ENCODE measurements at regions not wholly inside any gene's neighbourhood (a gene's known extent, or its start where the extent isn't known, plus 50 kb on each side); places are given as distances from the start of the nearest gene placed in this dataset.

DNA sequence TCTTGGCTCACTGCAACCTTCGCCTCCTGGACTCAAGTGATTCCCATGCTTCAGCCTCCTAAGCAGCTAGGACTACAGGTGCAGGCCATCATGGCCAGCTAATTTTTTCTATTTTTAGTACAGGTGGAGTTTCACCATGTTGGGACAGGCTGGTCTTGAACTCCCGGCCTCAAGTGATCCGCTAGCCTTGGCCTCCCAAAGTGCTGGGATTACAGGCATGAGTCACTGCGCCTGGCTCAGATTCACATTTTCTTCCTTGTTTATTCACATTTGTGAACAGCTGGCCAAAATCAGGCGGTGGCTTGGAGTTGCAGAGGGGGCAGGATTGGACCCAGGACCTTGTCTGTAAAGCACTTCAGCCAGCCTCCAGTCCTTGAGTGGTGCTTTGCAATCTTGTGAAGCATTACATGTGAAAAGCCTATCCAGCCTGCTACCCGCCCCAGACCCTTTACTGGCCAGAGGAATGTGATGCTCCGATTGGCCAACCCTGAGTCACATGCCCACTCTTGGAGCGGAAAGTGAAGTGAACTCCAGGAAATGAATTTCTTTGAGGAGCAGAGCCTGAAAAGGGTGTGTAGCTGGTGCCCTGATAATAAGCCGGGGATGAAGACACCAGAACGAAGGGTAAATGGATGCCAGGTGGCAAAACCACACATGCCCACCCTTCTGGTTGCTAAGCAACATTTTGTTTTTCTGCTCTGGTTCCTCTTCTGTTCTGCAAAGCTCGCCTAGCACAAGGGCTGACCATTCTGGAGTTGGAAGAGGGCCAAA is 62.6 kb upstream of the PTPRJ start:
- no peak overlapping the region for H3K4me3 ChIP-seq (ENCODE audit: low read depth, low read length)
- peak; percentile 73 for DNase-seq (ENCODE audit: low read depth)
- TF ChIP-seq, protein P1, sequence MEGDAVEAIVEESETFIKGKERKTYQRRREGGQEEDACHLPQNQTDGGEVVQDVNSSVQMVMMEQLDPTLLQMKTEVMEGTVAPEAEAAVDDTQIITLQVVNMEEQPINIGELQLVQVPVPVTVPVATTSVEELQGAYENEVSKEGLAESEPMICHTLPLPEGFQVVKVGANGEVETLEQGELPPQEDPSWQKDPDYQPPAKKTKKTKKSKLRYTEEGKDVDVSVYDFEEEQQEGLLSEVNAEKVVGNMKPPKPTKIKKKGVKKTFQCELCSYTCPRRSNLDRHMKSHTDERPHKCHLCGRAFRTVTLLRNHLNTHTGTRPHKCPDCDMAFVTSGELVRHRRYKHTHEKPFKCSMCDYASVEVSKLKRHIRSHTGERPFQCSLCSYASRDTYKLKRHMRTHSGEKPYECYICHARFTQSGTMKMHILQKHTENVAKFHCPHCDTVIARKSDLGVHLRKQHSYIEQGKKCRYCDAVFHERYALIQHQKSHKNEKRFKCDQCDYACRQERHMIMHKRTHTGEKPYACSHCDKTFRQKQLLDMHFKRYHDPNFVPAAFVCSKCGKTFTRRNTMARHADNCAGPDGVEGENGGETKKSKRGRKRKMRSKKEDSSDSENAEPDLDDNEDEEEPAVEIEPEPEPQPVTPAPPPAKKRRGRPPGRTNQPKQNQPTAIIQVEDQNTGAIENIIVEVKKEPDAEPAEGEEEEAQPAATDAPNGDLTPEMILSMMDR (IDR thresholded peaks at IDR 0.05; ENCODE audit: low read depth, low read length) = no peak
- TF ChIP-seq MYC (IDR thresholded peaks at IDR 0.05; ENCODE audit: low read depth, low read length) (0 out of 2 replicates have a peak, but pooled peaks have one; percentile 11), POLR2A (IDR thresholded peaks at IDR 0.05; ENCODE audit: extremely low read depth, insufficient read length) (peak; percentile 36)
- TF ChIP-seq, protein P2, sequence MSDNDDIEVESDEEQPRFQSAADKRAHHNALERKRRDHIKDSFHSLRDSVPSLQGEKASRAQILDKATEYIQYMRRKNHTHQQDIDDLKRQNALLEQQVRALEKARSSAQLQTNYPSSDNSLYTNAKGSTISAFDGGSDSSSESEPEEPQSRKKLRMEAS (IDR thresholded peaks at IDR 0.05; ENCODE audit: low read depth, low read length) = peak; percentile 85

DNA sequence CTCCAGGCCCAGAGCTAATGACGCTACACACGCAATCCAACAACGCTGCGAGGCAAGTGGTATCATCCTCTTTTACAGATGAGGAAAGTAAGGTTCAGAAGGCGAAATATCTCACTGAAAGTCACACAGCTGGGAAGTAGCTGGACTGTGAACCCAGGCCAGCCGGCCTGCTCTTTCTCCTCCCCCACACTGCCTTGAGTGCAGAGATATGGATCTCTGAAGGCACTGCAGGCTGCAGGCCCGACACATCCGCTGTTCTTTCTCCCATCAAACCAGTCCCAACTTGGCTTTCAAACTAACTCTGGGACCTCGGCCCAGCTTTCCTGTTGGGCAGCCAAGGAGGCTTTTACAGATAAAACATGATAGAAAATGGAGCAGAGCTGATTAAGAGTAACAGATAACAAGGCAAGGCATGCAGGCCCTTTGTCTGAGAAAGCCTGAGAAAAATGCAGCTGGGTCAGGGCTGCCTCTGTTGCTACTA is 64.0 kb upstream of the PTPRJ start:
- TF ChIP-seq POLR2A (IDR thresholded peaks at IDR 0.05; ENCODE audit: extremely low read depth, insufficient read length) = no peak
- TF ChIP-seq, protein P2 (IDR thresholded peaks at IDR 0.05; ENCODE audit: low read depth, low read length) = no peak
- TF ChIP-seq, protein P1 (IDR thresholded peaks at IDR 0.05; ENCODE audit: low read depth, low read length) = no peak
- TF ChIP-seq MYC (IDR thresholded peaks at IDR 0.05; ENCODE audit: low read depth, low read length) = no peak
- no peak overlapping the region for H3K4me3 ChIP-seq (ENCODE audit: low read depth, low read length)
- DNase-seq (ENCODE audit: low read depth) = no peak

DNA sequence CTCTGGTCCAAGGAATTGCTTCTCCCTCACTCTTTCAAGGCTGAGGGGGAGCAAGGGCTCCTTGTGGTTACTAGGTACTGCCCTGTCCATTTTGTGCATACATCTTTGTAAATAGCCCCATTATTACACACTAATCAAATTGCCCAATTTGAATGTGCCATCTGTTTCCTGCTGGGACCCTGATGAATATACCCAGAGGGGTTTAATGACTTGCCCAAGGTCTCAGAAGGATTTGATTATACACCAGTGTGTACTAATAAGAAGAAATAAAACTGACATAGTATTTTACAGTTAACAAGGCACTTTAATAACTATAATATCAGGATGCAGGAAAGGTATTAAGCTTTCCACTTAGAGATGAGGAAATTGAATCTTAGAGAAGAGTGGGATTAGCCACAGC is 64.6 kb upstream of the PTPRJ start:
- H3K4me3 ChIP-seq (ENCODE audit: low read depth, low read length) = no peak overlapping the region
- no peak for DNase-seq (ENCODE audit: low read depth)

DNA sequence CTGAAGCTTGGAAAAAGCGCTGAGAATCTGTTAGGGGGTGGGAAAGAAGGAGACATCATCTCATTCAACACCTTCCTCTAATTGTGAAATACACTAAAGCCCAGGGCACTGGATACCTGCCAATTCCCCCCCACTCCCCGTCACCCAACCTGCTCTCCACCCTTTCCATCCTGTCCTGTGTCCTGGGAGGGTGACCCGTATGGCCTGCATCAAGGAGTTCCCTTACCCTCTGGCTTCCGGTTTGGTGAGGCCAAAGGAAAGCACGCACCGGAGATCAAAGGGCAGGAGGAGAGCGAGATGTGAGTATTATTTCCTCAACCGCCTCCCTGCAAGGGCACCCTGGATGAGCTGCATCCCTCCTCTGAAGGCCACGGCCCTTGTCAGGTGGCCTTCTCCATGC is 65.0 kb upstream of the PTPRJ start:
- H3K4me3 ChIP-seq (ENCODE audit: low read depth, low read length) = no peak overlapping the region
- DNase-seq (ENCODE audit: low read depth) = no peak
- TF ChIP-seq, protein P1 (IDR thresholded peaks at IDR 0.05; ENCODE audit: low read depth, low read length) = no peak
- TF ChIP-seq MYC (IDR thresholded peaks at IDR 0.05; ENCODE audit: low read depth, low read length) (no peak), POLR2A (IDR thresholded peaks at IDR 0.05; ENCODE audit: extremely low read depth, insufficient read length) (no peak)
- TF ChIP-seq, protein P2 (IDR thresholded peaks at IDR 0.05; ENCODE audit: low read depth, low read length) = no peak

More for the DNA sequence above, 64.6 kb upstream of the PTPRJ start:
- TF ChIP-seq, protein P2 (IDR thresholded peaks at IDR 0.05; ENCODE audit: low read depth, low read length) = no peak
- TF ChIP-seq MYC (IDR thresholded peaks at IDR 0.05; ENCODE audit: low read depth, low read length) = no peak
- TF ChIP-seq, protein P1 (IDR thresholded peaks at IDR 0.05; ENCODE audit: low read depth, low read length) = no peak
- TF ChIP-seq POLR2A (IDR thresholded peaks at IDR 0.05; ENCODE audit: extremely low read depth, insufficient read length) = no peak

DNA sequence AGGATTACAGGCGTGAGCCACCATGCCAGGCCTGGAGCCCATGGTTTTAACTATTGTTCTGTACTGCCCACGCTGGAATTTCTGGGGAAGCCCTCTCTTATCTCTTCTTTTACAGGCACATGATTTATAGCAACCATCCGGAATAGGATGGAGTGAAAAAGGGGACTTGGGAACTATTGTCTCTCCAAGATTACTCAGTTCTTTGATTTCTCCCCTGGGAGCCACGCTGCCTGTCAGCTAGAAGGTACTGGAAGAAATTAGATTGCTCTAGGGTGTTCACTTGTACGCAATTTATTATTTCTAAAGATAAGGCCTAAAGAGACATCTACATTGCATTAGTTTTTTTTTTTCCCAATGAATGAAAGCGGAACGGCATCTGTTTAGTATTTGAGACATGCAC is 65.6 kb upstream of the PTPRJ start:
- DNase-seq (ENCODE audit: low read depth) = no peak
- TF ChIP-seq POLR2A (IDR thresholded peaks at IDR 0.05; ENCODE audit: extremely low read depth, insufficient read length) (no peak), MYC (IDR thresholded peaks at IDR 0.05; ENCODE audit: low read depth, low read length) (no peak)
- TF ChIP-seq, protein P2 (IDR thresholded peaks at IDR 0.05; ENCODE audit: low read depth, low read length) = no peak
- TF ChIP-seq, protein P1 (IDR thresholded peaks at IDR 0.05; ENCODE audit: low read depth, low read length) = no peak
- no peak overlapping the region for H3K4me3 ChIP-seq (ENCODE audit: low read depth, low read length)

Measured in NB4 (cell line).